ENCODE measurements at regions not wholly inside any gene's neighbourhood (a gene's known extent, or its start where the extent isn't known, plus 50 kb on each side); places are given as distances from the start of the nearest gene placed in this dataset.

GRCh38 chr12:5123921-5124320 is 80.2 kb downstream of the KCNA5 start:
- no peak overlapping the region for H3K4me3 ChIP-seq (ENCODE audit: low read length)
- H3K27ac ChIP-seq (ENCODE audit: low read depth, low read length), result no peak overlapping the region
- H3K9me3 ChIP-seq (ENCODE audit: insufficient read depth, low read depth, low read length), result no peaks in the 10 kb centered on the region
- no peaks in the 10 kb centered on the region for H3K4me1 ChIP-seq (ENCODE audit: insufficient read depth, low read length)
- peaks cover 3% of the 10 kb centered on the region; the same call in 1 of the 2 replicates for H3K36me3 ChIP-seq (ENCODE audit: insufficient read depth, low read length)
- H3K9ac ChIP-seq (ENCODE audit: low read depth, low read length), result no peak overlapping the region
- 99% methylated on average over 2 of the region's 2 CpGs for WGBS
- no peaks in the 10 kb centered on the region for H3K27me3 ChIP-seq (ENCODE audit: insufficient read depth, low read length)

- no peaks in the 10 kb centered on the region for H3K9me3 ChIP-seq (ENCODE audit: insufficient read depth, low read depth, low read length)
- H3K27me3 ChIP-seq (ENCODE audit: insufficient read depth, low read length), result no peaks in the 10 kb centered on the region
- peaks cover 3% of the 10 kb centered on the region; the same call in 1 of the 2 replicates for H3K36me3 ChIP-seq (ENCODE audit: insufficient read depth, low read length)
- H3K9ac ChIP-seq (ENCODE audit: low read depth, low read length), result no peak overlapping the region
- no peak overlapping the region for H3K27ac ChIP-seq (ENCODE audit: low read depth, low read length)
- no peaks in the 10 kb centered on the region for H3K4me1 ChIP-seq (ENCODE audit: insufficient read depth, low read length)
- no peak overlapping the region for H3K4me3 ChIP-seq (ENCODE audit: low read length)
Measured at GRCh38 chr12:5124401-5124800, 80.7 kb downstream of the KCNA5 start.

- Histone ChIP-seq H3K4me1 (ENCODE audit: insufficient read depth, low read length) (no peaks in the 10 kb centered on the region), H3K4me3 (ENCODE audit: low read length) (no peak overlapping the region), H3K36me3 (ENCODE audit: insufficient read depth, low read length) (0 out of 2 replicates have a peak, but pooled peaks cover 6% of the 10 kb centered on the region), H3K27ac (ENCODE audit: low read depth, low read length) (no peak overlapping the region), H3K9me3 (ENCODE audit: insufficient read depth, low read depth, low read length) (peaks cover 12% of the 10 kb centered on the region), H3K9ac (ENCODE audit: low read depth, low read length) (no peak overlapping the region), H3K27me3 (ENCODE audit: insufficient read depth, low read length) (no peaks in the 10 kb centered on the region)
- WGBS, result 88% methylated on average over 5 of the region's 5 CpGs
Measured at GRCh38 chr12:5134861-5135525, 91.3 kb downstream of the KCNA5 start.

GRCh38 chr12:5138256-5138655 is 94.6 kb downstream of the KCNA5 start:
- 94% methylated on average over 7 of the region's 7 CpGs for WGBS
- Histone ChIP-seq H3K9me3 (ENCODE audit: insufficient read depth, low read depth, low read length) (peaks cover 35% of the 10 kb centered on the region), H3K4me3 (ENCODE audit: low read length) (no peak overlapping the region), H3K4me1 (ENCODE audit: insufficient read depth, low read length) (no peaks in the 10 kb centered on the region), H3K9ac (ENCODE audit: low read depth, low read length) (no peak overlapping the region), H3K27me3 (ENCODE audit: insufficient read depth, low read length) (no peaks in the 10 kb centered on the region), H3K36me3 (ENCODE audit: insufficient read depth, low read length) (peaks cover 12% of the 10 kb centered on the region; the same call in 1 of the 2 replicates), H3K27ac (ENCODE audit: low read depth, low read length) (no peak overlapping the region)

- H3K9me3 ChIP-seq (ENCODE audit: insufficient read depth, low read depth, low read length), result peaks cover 35% of the 10 kb centered on the region
- no peaks in the 10 kb centered on the region for H3K4me1 ChIP-seq (ENCODE audit: insufficient read depth, low read length)
- H3K27me3 ChIP-seq (ENCODE audit: insufficient read depth, low read length), result no peaks in the 10 kb centered on the region
- H3K36me3 ChIP-seq (ENCODE audit: insufficient read depth, low read length), result peaks cover 12% of the 10 kb centered on the region; the same call in 1 of the 2 replicates
- no peak overlapping the region for H3K9ac ChIP-seq (ENCODE audit: low read depth, low read length)
- H3K27ac ChIP-seq (ENCODE audit: low read depth, low read length), result no peak overlapping the region
- H3K4me3 ChIP-seq (ENCODE audit: low read length), result no peak overlapping the region
Measured at GRCh38 chr12:5138845-5139244, 95.2 kb downstream of the KCNA5 start.

GRCh38 chr12:5139751-5140150 is 96.1 kb downstream of the KCNA5 start:
- H3K4me1 ChIP-seq (ENCODE audit: insufficient read depth, low read length), result no peaks in the 10 kb centered on the region
- 93% methylated on average over 5 of the region's 6 CpGs for WGBS

GRCh38 chr12:5140190-5140589 is 96.5 kb downstream of the KCNA5 start:
- Histone ChIP-seq H3K27ac (ENCODE audit: low read depth, low read length) (no peak overlapping the region), H3K4me1 (ENCODE audit: insufficient read depth, low read length) (no peaks in the 10 kb centered on the region), H3K9me3 (ENCODE audit: insufficient read depth, low read depth, low read length) (peaks cover 35% of the 10 kb centered on the region), H3K4me3 (ENCODE audit: low read length) (no peak overlapping the region), H3K36me3 (ENCODE audit: insufficient read depth, low read length) (peaks cover 12% of the 10 kb centered on the region; the same call in 1 of the 2 replicates), H3K9ac (ENCODE audit: low read depth, low read length) (no peak overlapping the region), H3K27me3 (ENCODE audit: insufficient read depth, low read length) (no peaks in the 10 kb centered on the region)
- WGBS, result 99% methylated on average over 2 of the region's 3 CpGs

More at GRCh38 chr12:5139751-5140150, 96.1 kb downstream of the KCNA5 start:
- peaks cover 35% of the 10 kb centered on the region for H3K9me3 ChIP-seq (ENCODE audit: insufficient read depth, low read depth, low read length)
- no peak overlapping the region for H3K9ac ChIP-seq (ENCODE audit: low read depth, low read length)
- no peaks in the 10 kb centered on the region for H3K27me3 ChIP-seq (ENCODE audit: insufficient read depth, low read length)
- H3K27ac ChIP-seq (ENCODE audit: low read depth, low read length), result no peak overlapping the region
- peaks cover 12% of the 10 kb centered on the region; the same call in 1 of the 2 replicates for H3K36me3 ChIP-seq (ENCODE audit: insufficient read depth, low read length)
- no peak overlapping the region for H3K4me3 ChIP-seq (ENCODE audit: low read length)

GRCh38 chr12:5148880-5149279 is 105.2 kb downstream of the KCNA5 start:
- no peaks in the 10 kb centered on the region for H3K9me3 ChIP-seq (ENCODE audit: insufficient read depth, low read depth, low read length)
- H3K4me3 ChIP-seq (ENCODE audit: low read length), result no peak overlapping the region
- no peaks in the 10 kb centered on the region for H3K36me3 ChIP-seq (ENCODE audit: insufficient read depth, low read length)
- H3K4me1 ChIP-seq (ENCODE audit: insufficient read depth, low read length), result peaks cover 15% of the 10 kb centered on the region
- H3K27me3 ChIP-seq (ENCODE audit: insufficient read depth, low read length), result no peaks in the 10 kb centered on the region
- H3K27ac ChIP-seq (ENCODE audit: low read depth, low read length), result no peak overlapping the region
- no peak overlapping the region for H3K9ac ChIP-seq (ENCODE audit: low read depth, low read length)
- WGBS, result 90% methylated on average over 1 of the region's 1 CpG

GRCh38 chr12:5154091-5154490 is 110.4 kb downstream of the KCNA5 start:
- WGBS, result 63% methylated on average over 5 of the region's 5 CpGs
- peaks cover 5% of the 10 kb centered on the region; the same call in 1 of the 2 replicates for H3K4me1 ChIP-seq (ENCODE audit: insufficient read depth, low read length)
- H3K27me3 ChIP-seq (ENCODE audit: insufficient read depth, low read length), result no peaks in the 10 kb centered on the region
- H3K9me3 ChIP-seq (ENCODE audit: insufficient read depth, low read depth, low read length), result no peaks in the 10 kb centered on the region
- no peaks in the 10 kb centered on the region for H3K36me3 ChIP-seq (ENCODE audit: insufficient read depth, low read length)
- H3K9ac ChIP-seq (ENCODE audit: low read depth, low read length), result no peak overlapping the region
- no peak overlapping the region for H3K4me3 ChIP-seq (ENCODE audit: low read length)
- H3K27ac ChIP-seq (ENCODE audit: low read depth, low read length), result no peak overlapping the region

- H3K27ac ChIP-seq (ENCODE audit: low read depth, low read length), result no peak overlapping the region
- H3K36me3 ChIP-seq (ENCODE audit: insufficient read depth, low read length), result no peaks in the 10 kb centered on the region
- peaks cover 5% of the 10 kb centered on the region; the same call in 1 of the 2 replicates for H3K4me1 ChIP-seq (ENCODE audit: insufficient read depth, low read length)
- no peak overlapping the region for H3K9ac ChIP-seq (ENCODE audit: low read depth, low read length)
- WGBS, result 92% methylated on average over 8 of the region's 9 CpGs
- no peaks in the 10 kb centered on the region for H3K9me3 ChIP-seq (ENCODE audit: insufficient read depth, low read depth, low read length)
- H3K27me3 ChIP-seq (ENCODE audit: insufficient read depth, low read length), result no peaks in the 10 kb centered on the region
- H3K4me3 ChIP-seq (ENCODE audit: low read length), result no peak overlapping the region
Measured at GRCh38 chr12:5155866-5156265, 112.2 kb downstream of the KCNA5 start.

- 88% methylated on average over 1 of the region's 1 CpG for WGBS
Measured at GRCh38 chr12:5160827-5161226, 117.1 kb downstream of the KCNA5 start.

More at GRCh38 chr12:5160827-5161226, 117.1 kb downstream of the KCNA5 start:
- Histone ChIP-seq H3K9ac (ENCODE audit: low read depth, low read length) (no peak overlapping the region), H3K36me3 (ENCODE audit: insufficient read depth, low read length) (0 out of 2 replicates have a peak, but pooled peaks cover 6% of the 10 kb centered on the region), H3K27ac (ENCODE audit: low read depth, low read length) (no peak overlapping the region), H3K4me1 (ENCODE audit: insufficient read depth, low read length) (no peaks in the 10 kb centered on the region), H3K27me3 (ENCODE audit: insufficient read depth, low read length) (no peaks in the 10 kb centered on the region), H3K4me3 (ENCODE audit: low read length) (no peak overlapping the region), H3K9me3 (ENCODE audit: insufficient read depth, low read depth, low read length) (no peaks in the 10 kb centered on the region)
